ENCODE measurements at regions not wholly inside any gene's neighbourhood (a gene's known extent, or its start where the extent isn't known, plus 50 kb on each side); places are given as distances from the start of the nearest gene placed in this dataset.

- H3K4me3 ChIP-seq (ENCODE audit: low read depth, low read length, poor library complexity, severe bottlenecking) = no peak overlapping the region
- CTCF ChIA-PET = interaction anchor here (0.6 kb wide), 1 partner anchor 462 kb away, joined by 4 read pairs; no protein-coding TSS in a partner anchor
These were observed 94.8 kb upstream of the SOX1 start for GRCh38 chr13:111971891-111972780.

DNA sequence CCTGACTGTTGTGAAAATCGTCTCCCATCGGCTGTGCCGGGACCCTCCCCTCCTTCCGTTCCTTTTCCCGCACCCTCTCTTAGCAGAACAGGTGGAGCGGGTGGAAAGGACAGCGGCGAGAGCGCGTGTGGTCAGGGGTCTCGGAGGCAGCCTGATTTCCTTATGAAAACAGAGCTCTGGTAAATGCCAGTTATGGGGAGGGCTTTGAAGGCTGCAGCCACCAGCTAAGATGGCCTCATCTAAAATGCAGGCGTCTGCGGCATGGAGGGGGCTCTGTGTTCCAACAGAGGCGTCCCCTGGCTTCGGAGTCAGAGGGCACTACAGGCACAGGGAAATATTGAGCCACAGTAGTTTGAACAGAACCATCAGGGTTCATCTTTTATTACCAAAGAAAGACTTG is 93.8 kb upstream of the SOX1 start:
- POLR2A ChIA-PET (ENCODE audit: low non-redundant PET) = no interaction called here
- H3K9me3 ChIP-seq (ENCODE audit: low read depth, low read length, poor library complexity, severe bottlenecking) = no peaks in the 10 kb centered on the region
- H3K36me3 ChIP-seq (ENCODE audit: insufficient read depth, low read length, poor library complexity, severe bottlenecking) = no peaks in the 10 kb centered on the region
- BruUV-seq (replicated peaks) = no TSS peak
- peaks cover 21% of the 10 kb centered on the region for H3K27me3 ChIP-seq (replicated peaks; ENCODE audit: insufficient read depth, low read depth, low read length, poor library complexity)
- H3K4me1 ChIP-seq (ENCODE audit: insufficient read depth, low read length, poor library complexity, severe bottlenecking) = peaks cover 2% of the 10 kb centered on the region
- no peak for DNase-seq (ENCODE audit: low spot score)
- TF ChIP-seq, protein P1, sequence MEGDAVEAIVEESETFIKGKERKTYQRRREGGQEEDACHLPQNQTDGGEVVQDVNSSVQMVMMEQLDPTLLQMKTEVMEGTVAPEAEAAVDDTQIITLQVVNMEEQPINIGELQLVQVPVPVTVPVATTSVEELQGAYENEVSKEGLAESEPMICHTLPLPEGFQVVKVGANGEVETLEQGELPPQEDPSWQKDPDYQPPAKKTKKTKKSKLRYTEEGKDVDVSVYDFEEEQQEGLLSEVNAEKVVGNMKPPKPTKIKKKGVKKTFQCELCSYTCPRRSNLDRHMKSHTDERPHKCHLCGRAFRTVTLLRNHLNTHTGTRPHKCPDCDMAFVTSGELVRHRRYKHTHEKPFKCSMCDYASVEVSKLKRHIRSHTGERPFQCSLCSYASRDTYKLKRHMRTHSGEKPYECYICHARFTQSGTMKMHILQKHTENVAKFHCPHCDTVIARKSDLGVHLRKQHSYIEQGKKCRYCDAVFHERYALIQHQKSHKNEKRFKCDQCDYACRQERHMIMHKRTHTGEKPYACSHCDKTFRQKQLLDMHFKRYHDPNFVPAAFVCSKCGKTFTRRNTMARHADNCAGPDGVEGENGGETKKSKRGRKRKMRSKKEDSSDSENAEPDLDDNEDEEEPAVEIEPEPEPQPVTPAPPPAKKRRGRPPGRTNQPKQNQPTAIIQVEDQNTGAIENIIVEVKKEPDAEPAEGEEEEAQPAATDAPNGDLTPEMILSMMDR (conservative IDR thresholded peaks at IDR 0.05; ENCODE audit: low read depth, low read length) = no peak
- TF ChIP-seq EZH2 (IDR thresholded peaks at IDR 0.05; ENCODE audit: borderline replicate concordance, low read depth, low read length, poor library complexity, severe bottlenecking) = no peak
- H3K27ac ChIP-seq (ENCODE audit: low read depth, low read length, poor library complexity, severe bottlenecking) = no peak overlapping the region
- intact Hi-C loops (cut with micrococcal nuclease; ENCODE audit: unreplicated experiment) = no loop called here
- CTCF ChIA-PET = no interaction called here
- H3K4me3 ChIP-seq (ENCODE audit: low read depth, low read length, poor library complexity, severe bottlenecking) = no peak overlapping the region

More at GRCh38 chr13:111971891-111972780, 94.8 kb upstream of the SOX1 start:
- POLR2A ChIA-PET (ENCODE audit: low non-redundant PET) = no interaction called here
- Histone ChIP-seq H3K36me3 (ENCODE audit: insufficient read depth, low read length, poor library complexity, severe bottlenecking) (no peaks in the 10 kb centered on the region), H3K4me1 (ENCODE audit: insufficient read depth, low read length, poor library complexity, severe bottlenecking) (peaks cover 12% of the 10 kb centered on the region), H3K9me3 (ENCODE audit: low read depth, low read length, poor library complexity, severe bottlenecking) (no peaks in the 10 kb centered on the region), H3K27ac (ENCODE audit: low read depth, low read length, poor library complexity, severe bottlenecking) (no peak overlapping the region), H3K27me3 (replicated peaks; ENCODE audit: insufficient read depth, low read depth, low read length, poor library complexity) (peaks cover 24% of the 10 kb centered on the region)
- intact Hi-C loops (cut with micrococcal nuclease; ENCODE audit: unreplicated experiment) = no loop called here
- no TSS peak for BruUV-seq (replicated peaks)
- DNase-seq (ENCODE audit: low spot score) = no peak
- no peak for TF ChIP-seq EZH2 (IDR thresholded peaks at IDR 0.05; ENCODE audit: borderline replicate concordance, low read depth, low read length, poor library complexity, severe bottlenecking)
- TF ChIP-seq, protein P1 (conservative IDR thresholded peaks at IDR 0.05; ENCODE audit: low read depth, low read length) = no peak

DNA sequence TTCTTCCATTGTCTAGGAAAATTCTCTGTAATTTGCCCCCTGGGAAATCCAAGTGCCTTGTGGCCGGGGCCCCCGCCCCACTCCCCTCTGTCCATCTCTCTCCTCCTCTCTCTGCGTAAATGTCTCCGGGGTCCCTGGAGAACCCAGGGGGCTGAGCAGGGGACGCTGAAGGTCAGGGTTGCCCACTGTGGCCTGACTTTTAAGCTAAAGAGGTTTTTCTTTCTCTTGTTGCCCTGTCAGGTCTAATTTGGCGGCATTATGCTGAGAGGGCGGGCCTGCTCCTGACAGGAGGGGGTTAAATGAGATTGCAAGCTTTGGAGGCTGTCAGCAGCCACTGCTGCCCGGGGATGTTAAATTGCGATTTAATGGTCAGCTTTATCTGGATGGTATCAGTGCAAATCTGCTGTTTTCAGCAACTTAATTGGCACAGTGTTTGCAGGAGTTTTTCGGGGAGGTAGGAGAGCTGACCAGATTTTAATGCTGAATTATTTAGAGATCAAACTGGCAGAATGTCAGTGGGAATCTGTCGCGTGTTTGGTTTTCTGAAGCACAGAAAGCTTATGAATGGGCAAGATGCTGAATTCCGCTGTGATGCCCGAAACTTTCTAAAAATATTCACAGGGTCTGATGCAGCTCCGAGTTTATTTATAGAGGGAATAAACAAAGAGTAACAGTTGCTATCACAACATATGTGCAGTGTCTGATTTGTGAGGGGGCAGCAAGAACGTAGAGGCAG is 93.2 kb upstream of the SOX1 start:
- peaks cover 21% of the 10 kb centered on the region for H3K27me3 ChIP-seq (replicated peaks; ENCODE audit: insufficient read depth, low read depth, low read length, poor library complexity)
- H3K27ac ChIP-seq (ENCODE audit: low read depth, low read length, poor library complexity, severe bottlenecking) = no peak overlapping the region
- no peaks in the 10 kb centered on the region for H3K9me3 ChIP-seq (ENCODE audit: low read depth, low read length, poor library complexity, severe bottlenecking)
- POLR2A ChIA-PET (ENCODE audit: low non-redundant PET) = no interaction called here
- TF ChIP-seq EZH2 (IDR thresholded peaks at IDR 0.05; ENCODE audit: borderline replicate concordance, low read depth, low read length, poor library complexity, severe bottlenecking) = no peak
- TF ChIP-seq, protein P1 (conservative IDR thresholded peaks at IDR 0.05; ENCODE audit: low read depth, low read length) = no peak
- intact Hi-C loops (cut with micrococcal nuclease; ENCODE audit: unreplicated experiment) = no loop called here
- H3K36me3 ChIP-seq (ENCODE audit: insufficient read depth, low read length, poor library complexity, severe bottlenecking) = no peaks in the 10 kb centered on the region
- CTCF ChIA-PET = no interaction called here
- BruUV-seq (replicated peaks) = no TSS peak
- no peak overlapping the region for H3K4me3 ChIP-seq (ENCODE audit: low read depth, low read length, poor library complexity, severe bottlenecking)
- no peaks in the 10 kb centered on the region for H3K4me1 ChIP-seq (ENCODE audit: insufficient read depth, low read length, poor library complexity, severe bottlenecking)
- DNase-seq (ENCODE audit: low spot score) = no peak

Data from A673 (cell line).